ENCODE measurements at regions not wholly inside any gene's neighbourhood (a gene's known extent, or its start where the extent isn't known, plus 50 kb on each side); places are given as distances from the start of the nearest gene placed in this dataset.

GRCh38 chr18:64233851-64234250 is 85.0 kb upstream of the LINC00305 start:
- no peak overlapping the region for H3K4me3 ChIP-seq (ENCODE audit: low read depth, low read length)

DNA sequence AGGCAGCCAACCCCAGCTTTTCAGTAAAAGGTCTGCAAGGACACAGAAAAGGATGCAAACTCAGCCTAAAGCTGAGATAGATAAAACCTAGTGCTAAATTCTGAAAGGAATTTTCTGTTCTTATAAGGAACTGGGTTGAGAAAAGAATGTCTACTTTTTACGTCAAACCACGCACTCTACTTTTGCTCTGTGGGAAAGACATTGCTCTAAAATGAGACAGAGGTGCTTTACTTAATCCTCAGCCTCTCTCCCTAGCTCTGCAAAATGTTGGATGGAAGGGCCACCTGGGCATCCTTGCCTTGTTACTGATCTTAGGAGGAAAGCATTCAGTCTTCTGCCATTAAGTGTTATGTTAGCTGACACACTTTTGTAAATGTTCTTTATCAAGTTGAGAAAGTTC is 72.1 kb upstream of the LINC00305 start:
- DNase-seq (ENCODE audit: low read depth): no peak
- TF ChIP-seq, protein P1, sequence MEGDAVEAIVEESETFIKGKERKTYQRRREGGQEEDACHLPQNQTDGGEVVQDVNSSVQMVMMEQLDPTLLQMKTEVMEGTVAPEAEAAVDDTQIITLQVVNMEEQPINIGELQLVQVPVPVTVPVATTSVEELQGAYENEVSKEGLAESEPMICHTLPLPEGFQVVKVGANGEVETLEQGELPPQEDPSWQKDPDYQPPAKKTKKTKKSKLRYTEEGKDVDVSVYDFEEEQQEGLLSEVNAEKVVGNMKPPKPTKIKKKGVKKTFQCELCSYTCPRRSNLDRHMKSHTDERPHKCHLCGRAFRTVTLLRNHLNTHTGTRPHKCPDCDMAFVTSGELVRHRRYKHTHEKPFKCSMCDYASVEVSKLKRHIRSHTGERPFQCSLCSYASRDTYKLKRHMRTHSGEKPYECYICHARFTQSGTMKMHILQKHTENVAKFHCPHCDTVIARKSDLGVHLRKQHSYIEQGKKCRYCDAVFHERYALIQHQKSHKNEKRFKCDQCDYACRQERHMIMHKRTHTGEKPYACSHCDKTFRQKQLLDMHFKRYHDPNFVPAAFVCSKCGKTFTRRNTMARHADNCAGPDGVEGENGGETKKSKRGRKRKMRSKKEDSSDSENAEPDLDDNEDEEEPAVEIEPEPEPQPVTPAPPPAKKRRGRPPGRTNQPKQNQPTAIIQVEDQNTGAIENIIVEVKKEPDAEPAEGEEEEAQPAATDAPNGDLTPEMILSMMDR (conservative IDR thresholded peaks at IDR 0.05; ENCODE audit: low read depth, low read length): no peak
- H3K4me3 ChIP-seq (ENCODE audit: low read depth, low read length): no peak overlapping the region

More at GRCh38 chr18:64233851-64234250, 85.0 kb upstream of the LINC00305 start:
- TF ChIP-seq, protein P1 (conservative IDR thresholded peaks at IDR 0.05; ENCODE audit: low read depth, low read length): no peak
- DNase-seq (ENCODE audit: low read depth): no peak

- TF ChIP-seq, protein P1 (conservative IDR thresholded peaks at IDR 0.05; ENCODE audit: low read depth, low read length): no peak
- no peak overlapping the region for H3K4me3 ChIP-seq (ENCODE audit: low read depth, low read length)
- no peak for DNase-seq (ENCODE audit: low read depth)
These were observed 70.6 kb upstream of the LINC00305 start for GRCh38 chr18:64219517-64219916.

GRCh38 chr18:64210401-64210949 is 61.6 kb upstream of the LINC00305 start:
- H3K4me3 ChIP-seq (ENCODE audit: low read depth, low read length): no peak overlapping the region
- DNase-seq (ENCODE audit: low read depth): no peak
- TF ChIP-seq, protein P1 (conservative IDR thresholded peaks at IDR 0.05; ENCODE audit: low read depth, low read length): no peak

DNA sequence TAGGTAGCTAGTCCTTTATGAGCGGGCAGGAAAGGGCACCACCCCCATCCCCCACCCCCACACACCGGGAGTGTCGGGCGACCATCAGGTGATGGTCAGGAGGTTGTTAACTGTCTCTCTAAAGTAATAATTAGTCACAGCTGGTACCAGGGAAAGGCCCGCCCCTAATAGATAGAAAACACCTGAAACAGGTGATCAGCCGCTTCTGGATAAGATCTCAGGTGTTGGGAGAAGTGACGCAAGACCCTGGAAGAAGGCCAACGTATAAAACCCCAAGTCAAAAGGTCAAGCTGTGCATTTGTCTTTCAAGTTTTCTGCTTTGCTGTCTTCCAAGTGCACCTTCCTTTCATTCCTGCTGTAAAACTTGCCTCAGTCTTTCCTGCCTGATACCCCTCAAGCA is 59.6 kb upstream of the LINC00305 start:
- no peak for DNase-seq (ENCODE audit: low read depth)
- TF ChIP-seq, protein P1 (conservative IDR thresholded peaks at IDR 0.05; ENCODE audit: low read depth, low read length): no peak
- no peak overlapping the region for H3K4me3 ChIP-seq (ENCODE audit: low read depth, low read length)

- no peak overlapping the region for H3K4me3 ChIP-seq (ENCODE audit: low read depth, low read length)
- DNase-seq (ENCODE audit: low read depth): no peak
- TF ChIP-seq, protein P1 (conservative IDR thresholded peaks at IDR 0.05; ENCODE audit: low read depth, low read length): no peak
These were observed 58.9 kb upstream of the LINC00305 start for GRCh38 chr18:64207820-64208219.

DNA sequence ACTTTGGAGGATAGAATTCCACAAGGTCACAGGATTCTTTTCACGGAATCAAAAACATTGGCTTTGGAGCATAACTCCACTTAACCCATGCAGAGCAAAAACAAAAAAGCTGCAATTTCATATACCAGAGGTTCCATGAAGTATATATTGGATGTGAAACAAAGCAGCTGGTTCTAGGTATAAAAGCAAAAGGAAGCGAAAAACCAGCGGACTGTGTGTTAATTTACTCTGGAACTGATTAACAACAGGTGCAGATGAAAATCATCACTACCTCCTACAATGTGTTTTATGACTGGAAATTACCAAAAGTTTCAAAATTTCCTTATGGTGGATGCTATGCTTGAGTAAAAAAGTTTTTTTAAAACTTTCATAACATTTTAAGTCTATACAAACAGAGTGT is 54.4 kb upstream of the LINC00305 start:
- DNase-seq (ENCODE audit: low read depth): no peak
- TF ChIP-seq, protein P1 (conservative IDR thresholded peaks at IDR 0.05; ENCODE audit: low read depth, low read length): no peak
- H3K4me3 ChIP-seq (ENCODE audit: low read depth, low read length): no peak overlapping the region

All from choroid plexus epithelial cell (primary cell).